ENCODE measurements at regions not wholly inside any gene's neighbourhood (a gene's known extent, or its start where the extent isn't known, plus 50 kb on each side); places are given as distances from the start of the nearest gene placed in this dataset.

DNA sequence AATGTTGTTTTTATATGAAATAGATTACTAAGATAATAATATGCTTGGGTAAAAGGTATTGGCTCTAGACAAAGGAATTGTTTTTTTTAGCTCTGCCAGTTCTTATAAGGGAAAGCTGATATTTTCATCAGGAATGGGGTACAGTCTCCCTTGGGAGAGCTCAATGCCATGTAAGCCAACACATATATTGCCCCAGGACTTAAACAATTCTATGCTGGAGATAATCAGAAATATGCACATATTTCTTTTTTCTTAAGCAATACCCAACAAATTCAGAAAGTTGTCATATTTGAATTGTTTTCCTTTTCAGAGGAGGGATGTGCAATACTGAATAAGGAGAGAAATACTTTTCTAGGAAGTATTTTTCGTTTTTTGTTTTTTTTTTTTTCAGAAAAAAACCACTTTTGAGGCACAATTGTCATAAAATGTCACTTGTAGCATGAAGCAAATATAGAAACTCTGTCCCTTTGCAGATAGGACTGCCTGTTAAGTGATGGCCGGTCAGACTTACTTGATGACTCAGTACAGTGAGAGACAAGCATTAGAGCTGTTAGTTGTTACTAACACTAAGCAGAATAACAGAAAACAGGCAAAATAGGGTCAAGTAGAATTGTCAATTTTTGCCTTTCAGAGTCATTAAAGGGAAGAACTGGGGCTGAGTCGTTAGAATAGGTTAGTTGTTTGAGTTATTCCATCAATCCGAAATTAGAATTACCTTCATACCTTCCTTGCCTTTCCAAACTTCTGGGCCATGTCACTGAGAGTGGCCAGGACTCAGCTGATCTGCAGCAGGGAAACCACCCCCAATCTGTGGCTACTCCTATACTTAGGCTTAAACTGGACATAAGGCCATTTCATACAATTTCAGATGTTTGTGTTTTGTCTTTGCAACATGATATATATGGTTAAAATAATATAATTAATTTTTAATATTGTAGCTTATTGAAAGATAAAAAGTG, 168.1 kb downstream of the SLC38A4 start:
- TF ChIP-seq, protein P1, sequence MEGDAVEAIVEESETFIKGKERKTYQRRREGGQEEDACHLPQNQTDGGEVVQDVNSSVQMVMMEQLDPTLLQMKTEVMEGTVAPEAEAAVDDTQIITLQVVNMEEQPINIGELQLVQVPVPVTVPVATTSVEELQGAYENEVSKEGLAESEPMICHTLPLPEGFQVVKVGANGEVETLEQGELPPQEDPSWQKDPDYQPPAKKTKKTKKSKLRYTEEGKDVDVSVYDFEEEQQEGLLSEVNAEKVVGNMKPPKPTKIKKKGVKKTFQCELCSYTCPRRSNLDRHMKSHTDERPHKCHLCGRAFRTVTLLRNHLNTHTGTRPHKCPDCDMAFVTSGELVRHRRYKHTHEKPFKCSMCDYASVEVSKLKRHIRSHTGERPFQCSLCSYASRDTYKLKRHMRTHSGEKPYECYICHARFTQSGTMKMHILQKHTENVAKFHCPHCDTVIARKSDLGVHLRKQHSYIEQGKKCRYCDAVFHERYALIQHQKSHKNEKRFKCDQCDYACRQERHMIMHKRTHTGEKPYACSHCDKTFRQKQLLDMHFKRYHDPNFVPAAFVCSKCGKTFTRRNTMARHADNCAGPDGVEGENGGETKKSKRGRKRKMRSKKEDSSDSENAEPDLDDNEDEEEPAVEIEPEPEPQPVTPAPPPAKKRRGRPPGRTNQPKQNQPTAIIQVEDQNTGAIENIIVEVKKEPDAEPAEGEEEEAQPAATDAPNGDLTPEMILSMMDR (IDR thresholded peaks at IDR 0.05), result no peak
- TF ChIP-seq EP300 (IDR thresholded peaks at IDR 0.05) (no peak), POLR2AphosphoS5 (IDR thresholded peaks at IDR 0.05) (no peak), POLR2A (IDR thresholded peaks at IDR 0.05) (no peak)
